Karpas-422 (cell line): ENCODE measurements at regions not wholly inside any gene's neighbourhood (a gene's known extent, or its start where the extent isn't known, plus 50 kb on each side); places are given as distances from the start of the nearest gene placed in this dataset.

Source experiments
- DNase-seq: peaks from one replicate; pipeline ENCODE4 v3.0.0-alpha.2; 2015
- H2AFZ ChIP-seq: fragments of 200-600 bp; sonication (generic); 2 replicates; pipeline ENCODE4 v1.6.1; 2014; ENCODE audit warnings: antibody characterized with exemption, low read length, mixed read lengths
- H3K27ac ChIP-seq: fragments of 200-600 bp; sonication (generic); 2 replicates; pipeline ENCODE4 v1.5.1; 2014; ENCODE audit warnings: mild to moderate bottlenecking, low read length, moderate library complexity
- H3K27me3 ChIP-seq: fragments of 200-600 bp; sonication (generic); 2 replicates; pipeline ENCODE4 v1.6.1; 2014; ENCODE audit warnings: low read length, mixed read lengths
- H3K36me3 ChIP-seq: fragments of 200-600 bp; sonication (generic); 2 replicates; pipeline ENCODE4 v1.6.1; 2014; ENCODE audit warnings: low read length, mixed read lengths; ENCODE audit not compliant: insufficient read depth
- H3K4me1 ChIP-seq: fragments of 200-600 bp; sonication (generic); 2 replicates; pipeline ENCODE4 v1.6.1; 2014; ENCODE audit warnings: mild to moderate bottlenecking, low read length, mixed read lengths
- H3K4me2 ChIP-seq: fragments of 200-600 bp; sonication (generic); 2 replicates; pipeline ENCODE4 v1.6.1; 2014; ENCODE audit warnings: low read length, low read depth, mild to moderate bottlenecking; ENCODE audit not compliant: poor library complexity, severe bottlenecking
- H3K4me3 ChIP-seq: fragments of 200-600 bp; sonication (generic); 2 replicates; pipeline ENCODE4 v1.5.1; 2014; ENCODE audit warnings: mild to moderate bottlenecking, antibody characterized with exemption, low read length, mixed read lengths
- H3K79me2 ChIP-seq: fragments of 200-600 bp; sonication (generic); 2 replicates; pipeline ENCODE4 v1.6.1; 2014; ENCODE audit warnings: mild to moderate bottlenecking, low read length, mixed read lengths
- H3K9ac ChIP-seq: fragments of 200-600 bp; sonication (generic); 2 replicates; pipeline ENCODE4 v1.6.0; 2014; ENCODE audit warnings: low read length
- H3K9me2 ChIP-seq: fragments of 200-600 bp; sonication (generic), shearing (Covaris generic); replicated peaks from 2 replicates; pipeline ENCODE4 v1.6.0; 2014; ENCODE audit warnings: mild to moderate bottlenecking, low read length, moderate library complexity; ENCODE audit not compliant: insufficient read depth
- H3K9me3 ChIP-seq: fragments of 300-700, 200-600 bp; sonication (generic); 2 replicates; pipeline ENCODE4 v1.6.1; 2014; ENCODE audit warnings: low read length, mixed read lengths
- H4K20me1 ChIP-seq: fragments of 200-600 bp; sonication (generic); 2 replicates; pipeline ENCODE4 v1.6.1; 2014; ENCODE audit warnings: mild to moderate bottlenecking, antibody characterized with exemption, low read length, low read depth; ENCODE audit not compliant: insufficient read depth

DNA sequence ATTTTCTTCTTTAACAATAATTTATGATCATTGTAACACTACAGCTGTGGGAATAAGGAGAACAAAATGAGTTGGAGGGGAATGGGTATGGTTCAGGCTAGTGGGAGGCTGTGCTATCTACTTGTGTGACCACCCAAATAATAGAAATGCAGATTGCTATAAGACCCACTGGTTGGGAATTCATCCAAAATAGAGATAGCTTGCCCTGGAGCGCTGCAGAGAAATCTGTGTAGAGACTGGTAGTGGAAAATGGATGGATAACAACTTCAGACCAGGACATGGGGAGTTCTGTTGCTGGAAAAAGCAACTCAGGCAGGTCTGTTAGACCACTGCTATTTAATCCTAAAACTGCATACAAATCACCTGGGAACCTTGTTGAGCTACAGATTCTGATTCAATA lies 137.1 kb upstream of the MKLN1 start:
- no peaks in the 10 kb centered on the region for H3K9me3 ChIP-seq
- no peak overlapping the region for H2AFZ ChIP-seq
- H3K9ac ChIP-seq: no peak overlapping the region
- no peak overlapping the region for H3K27ac ChIP-seq
- H3K4me2 ChIP-seq: no peak overlapping the region
- H4K20me1 ChIP-seq: no peaks in the 10 kb centered on the region
- H3K9me2 ChIP-seq: no peaks in the 10 kb centered on the region
- H3K36me3 ChIP-seq: no peaks in the 10 kb centered on the region
- H3K27me3 ChIP-seq: no peaks in the 10 kb centered on the region
- DNase-seq: no peak
- no peaks in the 10 kb centered on the region for H3K4me1 ChIP-seq
- no peaks in the 10 kb centered on the region for H3K79me2 ChIP-seq
- H3K4me3 ChIP-seq: no peak overlapping the region

- Histone ChIP-seq H3K36me3 (no peaks in the 10 kb centered on the region), H3K9ac (no peak overlapping the region), H3K79me2 (no peaks in the 10 kb centered on the region), H4K20me1 (no peaks in the 10 kb centered on the region), H3K4me2 (no peak overlapping the region), H3K27me3 (no peaks in the 10 kb centered on the region), H3K9me3 (no peaks in the 10 kb centered on the region), H3K9me2 (no peaks in the 10 kb centered on the region), H3K4me1 (no peaks in the 10 kb centered on the region), H3K27ac (no peak overlapping the region), H2AFZ (no peak overlapping the region), H3K4me3 (no peak overlapping the region)
- no peak for DNase-seq
Observed at GRCh38 chr7:131194070-131194865, 133.4 kb upstream of the MKLN1 start.

DNA sequence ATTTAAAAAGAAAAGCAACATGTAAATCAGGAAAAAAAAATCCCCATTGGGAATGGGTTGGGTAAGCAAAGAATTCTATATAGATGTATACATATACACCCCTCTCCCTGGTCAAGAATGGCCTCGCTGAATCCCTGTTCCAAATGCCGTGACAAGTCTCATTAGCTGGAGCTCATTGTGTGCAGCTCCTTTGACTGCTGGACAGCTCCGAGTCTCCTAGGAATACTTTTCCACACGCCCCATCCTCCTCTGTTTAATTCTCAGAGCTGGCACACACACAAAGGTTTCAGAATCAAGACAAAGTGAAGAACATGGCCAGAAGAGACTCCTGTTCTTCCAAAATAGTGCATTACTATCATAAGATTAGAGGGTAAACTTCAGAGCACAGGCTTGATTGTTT lies 130.9 kb upstream of the MKLN1 start:
- no peaks in the 10 kb centered on the region for H4K20me1 ChIP-seq
- no peaks in the 10 kb centered on the region for H3K79me2 ChIP-seq
- H3K4me2 ChIP-seq: no peak overlapping the region
- no peak overlapping the region for H2AFZ ChIP-seq
- DNase-seq: no peak
- no peak overlapping the region for H3K4me3 ChIP-seq
- no peak overlapping the region for H3K9ac ChIP-seq
- H3K9me2 ChIP-seq: no peaks in the 10 kb centered on the region
- no peaks in the 10 kb centered on the region for H3K36me3 ChIP-seq
- peaks cover 20% of the 10 kb centered on the region for H3K4me1 ChIP-seq
- no peaks in the 10 kb centered on the region for H3K9me3 ChIP-seq
- no peak overlapping the region for H3K27ac ChIP-seq
- H3K27me3 ChIP-seq: no peaks in the 10 kb centered on the region

GRCh38 chr7:131197920-131198615 lies 129.6 kb upstream of the MKLN1 start:
- DNase-seq: no peak
- no peak overlapping the region for H2AFZ ChIP-seq

DNA sequence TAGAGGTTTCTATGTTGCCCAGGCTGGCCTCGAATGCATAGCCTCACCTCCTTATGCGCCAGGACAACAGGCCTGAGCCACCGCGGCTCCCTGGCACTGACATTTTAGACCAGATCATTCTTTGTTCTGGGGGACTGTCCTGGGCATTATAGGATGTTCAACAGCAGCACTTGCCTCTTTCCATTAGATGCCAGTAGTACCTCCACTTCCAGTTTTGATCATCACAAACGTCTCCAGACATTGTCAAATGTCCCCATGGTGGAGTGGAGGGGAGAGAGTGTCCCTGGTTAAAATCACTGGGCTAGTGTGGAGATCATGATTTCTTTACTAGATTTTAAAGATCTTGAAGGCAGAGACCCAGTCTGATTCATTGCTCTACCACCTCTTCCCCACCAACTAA lies 125.2 kb upstream of the MKLN1 start:
- Histone ChIP-seq H3K4me3 (no peak overlapping the region), H3K27me3 (no peaks in the 10 kb centered on the region), H3K4me2 (no peak overlapping the region), H2AFZ (no peak overlapping the region), H3K79me2 (no peaks in the 10 kb centered on the region), H3K4me1 (peaks cover 20% of the 10 kb centered on the region), H3K9ac (no peak overlapping the region), H3K27ac (no peak overlapping the region), H3K9me2 (no peaks in the 10 kb centered on the region), H3K9me3 (no peaks in the 10 kb centered on the region), H3K36me3 (no peaks in the 10 kb centered on the region), H4K20me1 (no peaks in the 10 kb centered on the region)
- DNase-seq: no peak

More at GRCh38 chr7:131197920-131198615, 129.6 kb upstream of the MKLN1 start:
- no peaks in the 10 kb centered on the region for H3K27me3 ChIP-seq
- no peak overlapping the region for H3K27ac ChIP-seq
- no peaks in the 10 kb centered on the region for H3K9me2 ChIP-seq
- peaks cover 20% of the 10 kb centered on the region for H3K4me1 ChIP-seq
- no peaks in the 10 kb centered on the region for H3K9me3 ChIP-seq
- no peak overlapping the region for H3K4me2 ChIP-seq
- no peaks in the 10 kb centered on the region for H3K36me3 ChIP-seq
- no peak overlapping the region for H3K4me3 ChIP-seq
- no peaks in the 10 kb centered on the region for H3K79me2 ChIP-seq
- H4K20me1 ChIP-seq: no peaks in the 10 kb centered on the region
- H3K9ac ChIP-seq: no peak overlapping the region

- H3K36me3 ChIP-seq: no peaks in the 10 kb centered on the region
- H3K4me2 ChIP-seq: no peak overlapping the region
- no peaks in the 10 kb centered on the region for H4K20me1 ChIP-seq
- H3K79me2 ChIP-seq: no peaks in the 10 kb centered on the region
- no peaks in the 10 kb centered on the region for H3K9me3 ChIP-seq
- no peak overlapping the region for H3K27ac ChIP-seq
- H3K4me3 ChIP-seq: no peak overlapping the region
- H3K27me3 ChIP-seq: no peaks in the 10 kb centered on the region
- no peaks in the 10 kb centered on the region for H3K9me2 ChIP-seq
- DNase-seq: no peak
- H3K4me1 ChIP-seq: peaks cover 20% of the 10 kb centered on the region
- no peak overlapping the region for H2AFZ ChIP-seq
- H3K9ac ChIP-seq: no peak overlapping the region
Observed at GRCh38 chr7:131203291-131203976, 124.2 kb upstream of the MKLN1 start.

- no peak overlapping the region for H3K4me2 ChIP-seq
Observed at GRCh38 chr7:131208777-131209176, 118.9 kb upstream of the MKLN1 start.

DNA sequence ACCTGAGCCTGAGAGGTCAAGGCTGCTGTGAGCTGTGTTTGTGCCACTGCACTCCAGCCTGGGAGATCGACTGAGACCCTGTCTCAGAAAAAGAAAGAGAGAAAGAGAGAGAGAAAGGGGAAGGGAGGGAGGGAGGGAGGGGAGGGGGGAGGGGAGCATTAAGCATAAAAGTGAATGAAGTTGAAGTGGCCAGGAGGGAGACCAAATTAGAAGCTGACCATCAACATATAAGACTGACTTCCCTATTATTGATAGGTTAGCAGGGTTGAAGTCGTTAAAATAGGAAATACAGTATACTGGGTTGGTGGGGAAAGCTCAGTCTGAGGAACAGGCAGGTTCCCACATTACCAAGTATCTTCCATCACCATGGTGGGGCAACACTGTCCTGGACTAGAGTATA lies 117.1 kb upstream of the MKLN1 start:
- H3K4me3 ChIP-seq: no peak overlapping the region
- H3K27ac ChIP-seq: no peak overlapping the region
- no peaks in the 10 kb centered on the region for H3K9me2 ChIP-seq
- no peak overlapping the region for H3K9ac ChIP-seq
- no peaks in the 10 kb centered on the region for H3K36me3 ChIP-seq
- no peak overlapping the region for H3K4me2 ChIP-seq
- no peaks in the 10 kb centered on the region for H3K27me3 ChIP-seq
- H2AFZ ChIP-seq: no peak overlapping the region
- no peaks in the 10 kb centered on the region for H4K20me1 ChIP-seq
- no peaks in the 10 kb centered on the region for H3K9me3 ChIP-seq
- no peaks in the 10 kb centered on the region for H3K4me1 ChIP-seq
- no peak for DNase-seq
- no peaks in the 10 kb centered on the region for H3K79me2 ChIP-seq

More at GRCh38 chr7:131208777-131209176, 118.9 kb upstream of the MKLN1 start:
- no peaks in the 10 kb centered on the region for H3K4me1 ChIP-seq
- DNase-seq: no peak
- no peak overlapping the region for H2AFZ ChIP-seq
- H3K27me3 ChIP-seq: no peaks in the 10 kb centered on the region
- H3K9me2 ChIP-seq: no peaks in the 10 kb centered on the region
- H3K36me3 ChIP-seq: no peaks in the 10 kb centered on the region
- no peaks in the 10 kb centered on the region for H3K79me2 ChIP-seq
- no peaks in the 10 kb centered on the region for H3K9me3 ChIP-seq
- H3K9ac ChIP-seq: no peak overlapping the region
- no peak overlapping the region for H3K4me3 ChIP-seq
- H3K27ac ChIP-seq: no peak overlapping the region
- no peaks in the 10 kb centered on the region for H4K20me1 ChIP-seq
